ENCODE measurements at regions not wholly inside any gene's neighbourhood (a gene's known extent, or its start where the extent isn't known, plus 50 kb on each side); places are given as distances from the start of the nearest gene placed in this dataset.

GRCh38 chr13:22563272-22563671 is 617.5 kb upstream of the SGCG start:
- TF ChIP-seq CTCF (IDR thresholded peaks at IDR 0.05; ENCODE audit: insufficient read depth, low read depth, low read length) (no peak), EZH2 (IDR thresholded peaks at IDR 0.05; ENCODE audit: insufficient read depth, low read length) (no peak)
